NT2/D1 (cell line): ENCODE measurements at regions not wholly inside any gene's neighbourhood (a gene's known extent, or its start where the extent isn't known, plus 50 kb on each side); places are given as distances from the start of the nearest gene placed in this dataset.

Source experiments
- SUZ12 ChIP-seq: IDR thresholded peaks from 2 replicates; pipeline ENCODE4 v1.6.1; 2011; ENCODE audit not compliant: insufficient read length, insufficient read depth; ENCODE audit errors: extremely low read depth
- YY1 ChIP-seq: IDR thresholded peaks from 2 replicates; pipeline ENCODE4 v1.6.1; 2011; ENCODE audit not compliant: insufficient read length, insufficient read depth
- ZNF274 ChIP-seq: IDR thresholded peaks from 2 replicates; pipeline ENCODE4 v1.6.1; 2011; ENCODE audit warnings: mild to moderate bottlenecking, low read depth, low read length

GRCh38 chr1:17885663-17886320 lies 130.7 kb downstream of the ACTL8 start:
- TF ChIP-seq SUZ12, result no peak
- no peak for TF ChIP-seq YY1
- no peak for TF ChIP-seq ZNF274
